ENCODE measurements at regions not wholly inside any gene's neighbourhood (a gene's known extent, or its start where the extent isn't known, plus 50 kb on each side); places are given as distances from the start of the nearest gene placed in this dataset.

- TF ChIP-seq PKNOX1 (IDR thresholded peaks at IDR 0.05) (no peak), MYC (IDR thresholded peaks at IDR 0.05; ENCODE audit: insufficient read depth, insufficient read length, insufficient replicate concordance, low read length, severe bottlenecking) (no peak), ZBTB33 (IDR thresholded peaks at IDR 0.05) (no peak), HDAC6 (IDR thresholded peaks at IDR 0.05; ENCODE audit: unreplicated experiment) (no peak), HDAC2 (IDR thresholded peaks at IDR 0.05) (no peak), SPI1 (IDR thresholded peaks at IDR 0.05; ENCODE audit: borderline replicate concordance, insufficient read depth, low read depth, low read length) (no peak), EED (IDR thresholded peaks at IDR 0.05; ENCODE audit: low read depth) (peak; percentile 38; the same call in 1 of the 2 replicates), KDM1A (IDR thresholded peaks at IDR 0.05; ENCODE audit: borderline replicate concordance) (no peak), IKZF1 (conservative IDR thresholded peaks at IDR 0.05) (0 out of 2 replicates have a peak, but pooled peaks have one; percentile 44), ATF7 (IDR thresholded peaks at IDR 0.05; ENCODE audit: low read depth) (no peak), PML (IDR thresholded peaks at IDR 0.05; ENCODE audit: low read length) (no peak), CREB1 (IDR thresholded peaks at IDR 0.05; ENCODE audit: low read depth) (no peak), RCOR1 (conservative IDR thresholded peaks at IDR 0.05; ENCODE audit: low read depth, low read length) (no peak), CBX3 (IDR thresholded peaks at IDR 0.05; ENCODE audit: borderline replicate concordance, low read depth) (no peak), NR2C2 (IDR thresholded peaks at IDR 0.05; ENCODE audit: borderline replicate concordance, control insufficient read depth, insufficient read length, low read depth) (no peak), NFIC (IDR thresholded peaks at IDR 0.05; ENCODE audit: low read depth, low read length) (0 out of 2 replicates have a peak, but pooled peaks have one; percentile 2), ZNF687 (IDR thresholded peaks at IDR 0.05) (no peak), POLR2AphosphoS5 (IDR thresholded peaks at IDR 0.05; ENCODE audit: low read length) (no peak), BACH1 (IDR thresholded peaks at IDR 0.05; ENCODE audit: borderline replicate concordance) (no peak), SIX5 (IDR thresholded peaks at IDR 0.05; ENCODE audit: low read depth, low read length, severe bottlenecking) (no peak), ZZZ3 (IDR thresholded peaks at IDR 0.05; ENCODE audit: control insufficient read depth, insufficient read length, low read depth) (no peak), MXI1 (IDR thresholded peaks at IDR 0.05; ENCODE audit: low read depth, low read length) (no peak), MEF2B (IDR thresholded peaks at IDR 0.05; ENCODE audit: partially characterized antibody, poor library complexity, severe bottlenecking) (peak; percentile 11), IKZF2 (IDR thresholded peaks at IDR 0.05) (peak; percentile 34 to 52; a peak in 1 of 4 replicates), SMARCA5 (IDR thresholded peaks at IDR 0.05) (no peak)
- TF ChIP-seq, protein P1, sequence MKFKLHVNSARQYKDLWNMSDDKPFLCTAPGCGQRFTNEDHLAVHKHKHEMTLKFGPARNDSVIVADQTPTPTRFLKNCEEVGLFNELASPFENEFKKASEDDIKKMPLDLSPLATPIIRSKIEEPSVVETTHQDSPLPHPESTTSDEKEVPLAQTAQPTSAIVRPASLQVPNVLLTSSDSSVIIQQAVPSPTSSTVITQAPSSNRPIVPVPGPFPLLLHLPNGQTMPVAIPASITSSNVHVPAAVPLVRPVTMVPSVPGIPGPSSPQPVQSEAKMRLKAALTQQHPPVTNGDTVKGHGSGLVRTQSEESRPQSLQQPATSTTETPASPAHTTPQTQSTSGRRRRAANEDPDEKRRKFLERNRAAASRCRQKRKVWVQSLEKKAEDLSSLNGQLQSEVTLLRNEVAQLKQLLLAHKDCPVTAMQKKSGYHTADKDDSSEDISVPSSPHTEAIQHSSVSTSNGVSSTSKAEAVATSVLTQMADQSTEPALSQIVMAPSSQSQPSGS (IDR thresholded peaks at IDR 0.05; ENCODE audit: low read length), result 0 out of 2 replicates have a peak, but pooled peaks have one; percentile 6
These were observed 97.8 kb downstream of the DUSP10 start (continued) for GRCh38 chr1:221644145-221644448.
